SK-N-SH (cell line): ENCODE measurements at regions not wholly inside any gene's neighbourhood (a gene's known extent, or its start where the extent isn't known, plus 50 kb on each side); places are given as distances from the start of the nearest gene placed in this dataset.

Experiments
- CTCF ChIA-PET: fragments of 300-600, 350-600 bp; formaldehyde crosslinking; extraction: SDS; loops from one replicate; lab custom pipeline; 2021; lab: Yijun Ruan, JAX
- POLR2A ChIA-PET: fragments of 350-600 bp; sonication (Branson Sonifier 250); formaldehyde crosslinking; extraction: SDS; loops from one replicate; lab custom pipeline; 2020; ENCODE audit warnings: antibody characterized with exemption, inconsistent platforms; lab: Yijun Ruan, JAX
- DNase-seq: peaks from one replicate; pipeline ENCODE4 v3.0.0; 2012
- H2AFZ ChIP-seq: fragments of 200-600 bp; sonication (generic); 2 replicates; pipeline ENCODE4 v1.8.1; 2016; ENCODE audit warnings: antibody characterized with exemption, mild to moderate bottlenecking, low read depth
- H3F3A ChIP-seq: fragments of 200-600 bp; sonication (generic); replicated peaks from 2 replicates; pipeline ENCODE3; 2016; ENCODE audit warnings: antibody characterized with exemption, mild to moderate bottlenecking; ENCODE audit not compliant: insufficient read depth
- H3K27ac ChIP-seq, 2 experiments: fragments of 200-500 bp in 1 of 2; fragments of 200-600 bp in 1 of 2; sonication (Bioruptor generic) in 1 of 2; sonication (generic), shearing (Covaris generic) in 1 of 2; 2 replicates each; pipeline versions ENCODE4 v1.5.1 to v1.6.1; 2014 to 2016; ENCODE audit warnings: low read depth in 2 of 2, inconsistent platforms in 1 of 2, low read length in 1 of 2, mild to moderate bottlenecking in 1 of 2, mixed read lengths in 1 of 2
- H3K27me3 ChIP-seq: fragments of 200-600 bp; sonication (generic), shearing (Covaris generic); 2 replicates; pipeline ENCODE4 v1.6.1; 2016; ENCODE audit warnings: mixed run types; ENCODE audit not compliant: insufficient read depth
- H3K36me3 ChIP-seq, 2 experiments: fragments of 200-500 bp in 1 of 2; fragments of 200-600 bp in 1 of 2; sonication (Bioruptor generic) in 1 of 2; sonication (generic) in 1 of 2; replicated peaks in 1 of 2; 2 replicates each; pipeline versions ENCODE3 to v1.5.1; 2014 to 2016; ENCODE audit warnings: low read length in 1 of 2, mild to moderate bottlenecking in 1 of 2; ENCODE audit not compliant: insufficient read depth in 2 of 2, control insufficient read depth in 1 of 2
- H3K4me1 ChIP-seq, 2 experiments: fragments of 200-500 bp in 1 of 2; fragments of 200-600 bp in 1 of 2; sonication (Bioruptor generic) in 1 of 2; sonication (generic), shearing (Covaris generic) in 1 of 2; 2 replicates each; pipeline versions ENCODE4 v1.5.1 to v1.6.1; 2014 to 2016; ENCODE audit warnings: low read depth in 1 of 2, low read length in 1 of 2, mixed run types in 1 of 2; ENCODE audit not compliant: insufficient read depth in 2 of 2, control insufficient read depth in 1 of 2
- H3K4me2 ChIP-seq: fragments of 200-600 bp; sonication (generic), shearing (Covaris generic); 2 replicates; pipeline ENCODE4 v1.6.1; 2017; ENCODE audit warnings: mixed run types
- H3K4me3 ChIP-seq, 2 experiments: fragments of 200-500 bp in 1 of 2; fragments of 200-600 bp in 1 of 2; sonication (Bioruptor generic) in 1 of 2; sonication (generic), shearing (Covaris generic) in 1 of 2; 2 replicates each; pipeline versions ENCODE4 v1.5.1 to v1.8.1; 2014 to 2016; ENCODE audit warnings: low read depth in 2 of 2, inconsistent platforms in 1 of 2, low read length in 1 of 2, mild to moderate bottlenecking in 1 of 2, mixed read lengths in 1 of 2, moderate library complexity in 1 of 2
- H3K79me2 ChIP-seq: fragments of 200-600 bp; sonication (generic); 2 replicates; pipeline ENCODE4 v1.8.1; 2017; ENCODE audit warnings: mild to moderate bottlenecking; ENCODE audit not compliant: insufficient read depth
- H3K9ac ChIP-seq: fragments of 200-600 bp; sonication (generic); 2 replicates; pipeline ENCODE4 v1.6.1; 2017; ENCODE audit warnings: mixed run types
- H3K9me2 ChIP-seq: fragments of 200-600 bp; sonication (generic); 2 replicates; pipeline ENCODE4 v1.6.1; 2017; ENCODE audit warnings: mixed run types
- H3K9me3 ChIP-seq: fragments of 200-600 bp; sonication (generic); 2 replicates; pipeline ENCODE4 v1.6.1; 2017; ENCODE audit warnings: mixed run types, mild to moderate bottlenecking, moderate library complexity
- H4K20me1 ChIP-seq: fragments of 200-600 bp; sonication (generic); 2 replicates; pipeline ENCODE4 v1.6.1; 2017; ENCODE audit warnings: mild to moderate bottlenecking, mixed run types; ENCODE audit not compliant: insufficient read depth
- CHD2 ChIP-seq: fragments of 150-350 bp; IDR thresholded peaks from 2 replicates; pipeline ENCODE4 v1.6.1; 2018; ENCODE audit warnings: low read length; ENCODE audit not compliant: partially characterized antibody
- CTCF ChIP-seq: fragments of 200-600 bp; sonication (generic); IDR thresholded peaks from 2 replicates; pipeline ENCODE4 v1.6.1; 2017; ENCODE audit warnings: antibody characterized with exemption, mild to moderate bottlenecking, moderate library complexity
- ELF1 ChIP-seq: IDR thresholded peaks from 2 replicates; pipeline ENCODE4 v1.4.0; 2012
- FOXJ3 ChIP-seq: sonication (generic); formaldehyde crosslinking; IDR thresholded peaks from 2 replicates; pipeline ENCODE4 v1.5.1; 2020; ENCODE audit warnings: mild to moderate bottlenecking, missing genetic modification reagents
- FOXM1 ChIP-seq: IDR thresholded peaks from 2 replicates; pipeline ENCODE4 v1.4.0; 2012; ENCODE audit warnings: low read depth, mild to moderate bottlenecking
- GABPA ChIP-seq: IDR thresholded peaks from 2 replicates; pipeline ENCODE4 v1.4.0; 2012; ENCODE audit warnings: low read depth, mild to moderate bottlenecking
- GATA2 ChIP-seq: sonication (generic); formaldehyde crosslinking; IDR thresholded peaks from 2 replicates; pipeline ENCODE4 v1.5.0; 2020; ENCODE audit warnings: mild to moderate bottlenecking, missing genetic modification reagents
- JUND ChIP-seq: IDR thresholded peaks from 2 replicates; pipeline ENCODE4 v1.4.0; 2012
- MEF2A ChIP-seq: IDR thresholded peaks from 2 replicates; pipeline ENCODE4 v1.4.0; 2012; ENCODE audit warnings: low read depth, borderline replicate concordance
- MXI1 ChIP-seq: IDR thresholded peaks from 2 replicates; pipeline ENCODE4 v1.6.1; 2012; ENCODE audit warnings: mild to moderate bottlenecking, low read depth, low read length, improper control_type of control experiment
- NRF1 ChIP-seq: IDR thresholded peaks from 2 replicates; pipeline ENCODE4 v1.6.1; 2012; ENCODE audit warnings: low read depth, mild to moderate bottlenecking, low read length
- PBX3 ChIP-seq: IDR thresholded peaks from 2 replicates; pipeline ENCODE4; 2012
- POLR2AphosphoS5 ChIP-seq: IDR thresholded peaks from 2 replicates; pipeline ENCODE4 v1.6.1; 2012; ENCODE audit warnings: low read depth, low read length
- SIN3A ChIP-seq: IDR thresholded peaks from 2 replicates; pipeline ENCODE4 v1.6.1; 2012; ENCODE audit warnings: low read depth, mild to moderate bottlenecking, low read length, moderate library complexity, borderline replicate concordance
- TAF1 ChIP-seq: IDR thresholded peaks from 2 replicates; pipeline ENCODE4 v1.6.1; 2012; ENCODE audit warnings: low read depth, mild to moderate bottlenecking, low read length, moderate library complexity, borderline replicate concordance
- TCF12 ChIP-seq: IDR thresholded peaks from 2 replicates; pipeline ENCODE4 v1.4.0; 2012
- USF2 ChIP-seq: fragments of 150-350 bp; IDR thresholded peaks from 2 replicates; pipeline ENCODE4 v1.6.1; 2017; ENCODE audit warnings: antibody characterized with exemption, low read length, low read depth, borderline replicate concordance
- YY1 ChIP-seq: IDR thresholded peaks from 2 replicates; pipeline ENCODE4 v1.4.0; 2012; ENCODE audit warnings: low read depth, mild to moderate bottlenecking
- WGBS: methylation state at CpG from one replicate; pipeline ENCODE4 v1.1.6; 2017; ENCODE audit warnings: low lambda C conversion rate; 5-methylcytosine and 5-hydroxymethylcytosine counted together
- TF ChIP-seq, protein P1 (sequence below): IDR thresholded peaks from 2 replicates; pipeline ENCODE4 v1.4.0; 2012; ENCODE audit warnings: low read depth, borderline replicate concordance

DNA sequence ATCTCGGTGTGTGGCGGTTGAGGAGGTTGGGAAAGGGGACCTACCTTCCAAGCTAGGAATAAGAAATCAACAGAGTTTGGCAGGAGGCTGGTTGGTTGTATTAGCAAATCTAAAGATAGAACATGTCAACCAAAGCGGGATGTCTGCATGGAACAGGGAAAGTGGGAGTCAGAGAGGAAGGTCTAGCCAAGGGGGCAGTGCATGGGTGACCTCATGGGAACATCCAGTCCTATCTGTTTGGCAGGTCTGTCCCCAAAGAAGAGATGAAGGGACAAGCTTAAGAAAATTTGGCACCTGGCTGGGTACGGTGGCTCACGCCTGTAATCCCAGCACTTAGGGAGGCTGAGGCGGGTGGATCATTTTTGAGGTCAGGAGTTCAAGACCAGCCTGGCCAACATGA is 118.7 kb upstream of the TSC22D1 start:
- 93% methylated on average over 6 of the region's 6 CpGs for WGBS
- Histone ChIP-seq H4K20me1 (no peaks in the 10 kb centered on the region), H3K36me3 (no peaks in the 10 kb centered on the region), H3K9me2 (no peaks in the 10 kb centered on the region), H2AFZ (no peak overlapping the region), H3K9ac (no peak overlapping the region), H3K4me1 (peaks cover 0 to 7% of the 10 kb centered on the region in 2 experiments; a peak in 1 of 4 replicates), H3K27ac (no peak overlapping the region), H3K4me2 (no peak overlapping the region), H3K4me3 (no peak overlapping the region), H3K9me3 (no peaks in the 10 kb centered on the region), H3F3A (no peaks in the 10 kb centered on the region), H3K27me3 (no peaks in the 10 kb centered on the region), H3K79me2 (no peaks in the 10 kb centered on the region)
- DNase-seq: no peak
- CTCF ChIA-PET: interaction anchor here (1.1 kb wide), 1 partner anchor 12 kb away, joined by 3 read pairs; no protein-coding TSS in a partner anchor
- POLR2A ChIA-PET: no interaction called here
- TF ChIP-seq USF2 (no peak), POLR2AphosphoS5 (no peak), CTCF (no peak), SIN3A (no peak), JUND (no peak), YY1 (no peak), ELF1 (no peak), MEF2A (no peak), CHD2 (no peak), MXI1 (no peak), FOXM1 (no peak), TAF1 (no peak), GATA2 (CRISPR knock-in tag) (no peak)
- TF ChIP-seq, protein P1, sequence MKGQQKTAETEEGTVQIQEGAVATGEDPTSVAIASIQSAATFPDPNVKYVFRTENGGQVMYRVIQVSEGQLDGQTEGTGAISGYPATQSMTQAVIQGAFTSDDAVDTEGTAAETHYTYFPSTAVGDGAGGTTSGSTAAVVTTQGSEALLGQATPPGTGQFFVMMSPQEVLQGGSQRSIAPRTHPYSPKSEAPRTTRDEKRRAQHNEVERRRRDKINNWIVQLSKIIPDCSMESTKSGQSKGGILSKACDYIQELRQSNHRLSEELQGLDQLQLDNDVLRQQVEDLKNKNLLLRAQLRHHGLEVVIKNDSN: no peak

GRCh38 chr13:44694291-44694690 is 118.2 kb upstream of the TSC22D1 start:
- DNase-seq: no peak
- H3K36me3 ChIP-seq: no peaks in the 10 kb centered on the region
- no peaks in the 10 kb centered on the region for H4K20me1 ChIP-seq
- peak overlapping the region in 1 of 2 experiments; percentile 11; a peak in 1 of 4 replicates for H3K27ac ChIP-seq
- H3K9me3 ChIP-seq: no peaks in the 10 kb centered on the region
- H3K4me2 ChIP-seq: no peak overlapping the region
- no peak overlapping the region for H3K9ac ChIP-seq
- H3F3A ChIP-seq: no peaks in the 10 kb centered on the region
- no peaks in the 10 kb centered on the region for H3K9me2 ChIP-seq
- CTCF ChIA-PET: interaction anchor here (1.1 kb wide), 1 partner anchor 13 kb away, joined by 3 read pairs; no protein-coding TSS in a partner anchor
- H3K27me3 ChIP-seq: no peaks in the 10 kb centered on the region
- H3K4me3 ChIP-seq: no peak overlapping the region
- POLR2A ChIA-PET: no interaction called here
- no peak overlapping the region for H2AFZ ChIP-seq
- peaks cover 4 to 7% of the 10 kb centered on the region in 2 experiments; a peak in 1 of 4 replicates for H3K4me1 ChIP-seq
- no peaks in the 10 kb centered on the region for H3K79me2 ChIP-seq
- TF ChIP-seq TCF12 (no peak), YY1 (no peak), CTCF (no peak), PBX3 (no peak), NRF1 (no peak), FOXJ3 (CRISPR knock-in tag) (no peak), GABPA (no peak)
